A204.1 (cell line): ENCODE measurements at regions not wholly inside any gene's neighbourhood (a gene's known extent, or its start where the extent isn't known, plus 50 kb on each side); places are given as distances from the start of the nearest gene placed in this dataset.

ENCODE experiments used
- FAIRE-seq: peaks from 2 replicates; lab custom pipeline; 2012; peaks lifted over from hg19 to GRCh38; lab: Jason Lieb, UNC

DNA sequence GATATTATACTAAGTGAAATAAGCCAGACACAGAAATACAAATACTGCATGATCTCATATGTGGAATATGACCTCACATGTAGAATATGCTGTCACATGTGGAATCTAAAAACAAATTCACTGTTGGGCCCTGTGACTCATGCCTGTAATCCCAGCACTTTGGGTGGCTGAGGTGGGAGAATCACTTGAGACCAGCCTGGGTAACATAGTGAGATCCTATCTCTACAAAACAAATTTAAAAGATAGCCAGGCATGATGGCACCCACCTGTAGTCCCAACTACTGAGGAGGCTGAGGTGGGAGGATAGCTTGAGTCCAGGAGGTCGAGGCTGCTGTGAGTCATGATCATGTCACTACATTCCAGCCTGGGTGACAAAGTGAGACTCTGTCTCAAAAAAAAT, 160.3 kb downstream of the PTEN start:
- no peak for FAIRE-seq

DNA sequence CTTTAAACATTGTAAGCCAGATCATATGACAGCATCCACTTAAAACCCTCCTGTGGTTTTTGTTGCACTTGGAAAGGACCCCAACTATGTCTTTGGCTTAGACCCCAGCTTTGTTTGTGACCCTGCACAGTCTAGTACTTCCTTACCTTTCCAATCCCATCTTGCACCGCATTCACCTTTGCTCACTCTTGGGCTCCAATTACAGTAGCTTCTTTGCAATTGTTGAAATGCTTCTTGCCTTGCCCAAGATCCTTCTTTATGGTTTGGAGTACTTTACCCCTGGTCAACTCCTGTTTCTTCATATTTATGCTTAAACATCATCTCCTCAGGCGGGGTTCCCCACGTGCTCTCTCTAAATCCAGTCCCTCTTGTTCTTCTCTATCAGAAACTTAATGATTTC, 162.6 kb downstream of the PTEN start:
- no peak for FAIRE-seq

DNA sequence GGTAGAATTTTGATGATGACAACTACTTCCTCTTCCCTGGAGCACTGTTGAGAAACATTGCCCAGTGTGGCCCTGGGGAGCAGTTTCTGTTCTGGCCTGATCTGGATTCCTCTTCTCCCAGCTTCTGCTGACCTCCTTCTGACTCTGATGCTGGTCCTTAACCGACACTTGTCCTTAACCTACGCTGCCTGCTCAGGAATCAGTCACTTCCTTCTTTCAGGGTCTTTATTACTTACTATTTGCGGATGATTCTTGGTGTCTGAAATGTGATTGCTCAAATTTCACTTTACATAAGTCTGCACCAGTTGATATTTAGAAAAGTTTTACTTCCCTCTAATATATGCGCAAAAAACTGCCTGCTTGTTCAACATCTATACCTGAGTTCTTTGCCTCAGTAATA, 164.1 kb downstream of the PTEN start:
- FAIRE-seq: no peak

DNA sequence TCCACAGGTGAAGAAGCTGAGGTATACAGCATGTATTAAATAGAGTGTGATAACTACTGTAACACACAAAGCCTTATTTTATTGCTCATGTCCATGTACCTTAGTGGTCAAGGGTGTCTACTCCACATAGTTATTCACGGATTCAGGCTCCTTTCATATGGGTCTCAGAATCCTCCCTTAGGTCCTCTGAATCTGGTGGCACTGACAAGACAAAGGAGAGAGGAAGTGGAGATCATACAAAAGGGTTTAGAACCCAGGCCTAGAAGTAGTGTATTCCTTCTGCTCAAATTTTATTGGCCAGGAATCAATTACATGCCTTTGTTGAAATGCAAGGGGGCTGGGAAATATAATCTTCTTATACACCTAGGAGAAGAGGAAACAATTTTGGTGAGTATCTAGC, 164.6 kb downstream of the PTEN start:
- FAIRE-seq: no peak

DNA sequence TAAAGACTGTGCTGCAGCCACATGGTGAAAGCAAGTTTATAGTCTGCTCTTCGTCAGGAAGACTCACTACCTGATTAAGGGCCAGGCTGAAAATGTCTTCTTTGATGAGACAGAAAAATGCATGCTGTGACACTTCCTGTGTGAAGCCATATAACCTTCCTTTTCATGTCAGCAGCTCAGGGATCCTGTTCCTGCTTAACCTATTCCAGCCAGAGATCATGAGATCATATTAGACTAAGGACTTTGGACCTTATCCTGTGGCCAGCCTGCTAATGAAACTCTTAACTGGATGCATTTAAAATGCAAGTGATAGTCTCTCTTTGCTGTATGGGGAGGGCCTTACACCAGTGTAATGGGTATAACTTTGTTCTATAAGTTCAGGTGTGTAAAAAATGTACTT, 165.2 kb downstream of the PTEN start:
- no peak for FAIRE-seq

DNA sequence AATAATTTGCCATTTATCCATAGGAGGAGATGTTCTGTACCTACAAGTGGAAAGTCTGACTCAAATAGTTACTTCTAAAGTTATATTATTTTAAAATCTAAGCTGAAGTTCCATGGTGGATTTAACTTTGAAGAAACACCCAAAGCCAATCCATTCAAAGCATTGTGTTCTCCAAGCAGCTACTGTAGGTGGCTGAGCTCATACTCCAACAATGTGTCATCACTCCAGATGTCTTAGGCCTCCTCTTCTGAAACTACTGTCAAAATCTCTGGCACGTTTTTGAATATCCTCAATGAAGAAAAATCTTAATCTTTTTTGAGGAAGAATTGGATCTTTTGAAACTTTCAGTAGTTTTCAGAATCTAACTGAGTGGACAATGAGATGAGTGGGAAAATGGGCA, 169.1 kb downstream of the PTEN start:
- no peak for FAIRE-seq

DNA sequence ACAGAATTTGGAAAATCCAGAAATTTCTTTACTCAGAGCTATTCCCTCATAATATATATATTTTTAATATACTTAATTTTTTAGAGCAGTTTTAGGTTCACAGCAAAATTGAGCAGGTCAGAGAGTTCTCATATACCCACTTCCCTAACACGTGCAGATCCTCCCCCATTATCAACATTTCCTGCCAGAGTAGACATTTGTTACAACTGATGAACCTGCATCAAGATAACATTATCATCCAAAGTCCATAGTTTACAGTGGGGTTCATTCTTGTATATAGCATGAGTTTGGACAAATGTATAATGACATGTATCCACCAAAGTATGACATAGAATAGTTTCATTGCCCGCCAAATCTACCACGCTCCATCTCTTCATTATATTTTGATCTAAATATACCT, 170.0 kb downstream of the PTEN start:
- FAIRE-seq: no peak

DNA sequence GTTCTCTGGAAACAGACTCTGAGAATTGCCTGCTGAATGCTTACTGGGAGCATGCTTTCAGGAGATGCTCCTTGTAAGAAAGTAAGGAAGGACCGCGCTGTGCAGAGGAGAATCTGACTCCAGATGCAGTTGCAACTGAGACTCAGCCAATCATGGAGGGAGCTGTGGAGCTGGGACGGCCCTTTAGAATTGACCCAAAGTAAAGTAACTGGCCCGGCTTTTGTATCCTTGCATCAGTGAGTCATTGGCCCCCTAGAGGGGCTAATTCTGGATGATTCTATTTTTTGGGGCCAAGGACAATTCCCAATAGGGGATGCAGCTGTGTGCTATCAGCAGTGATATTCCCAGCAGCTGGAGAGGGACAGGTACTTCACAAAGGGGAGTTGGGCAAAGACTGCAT, 170.4 kb downstream of the PTEN start:
- no peak for FAIRE-seq

DNA sequence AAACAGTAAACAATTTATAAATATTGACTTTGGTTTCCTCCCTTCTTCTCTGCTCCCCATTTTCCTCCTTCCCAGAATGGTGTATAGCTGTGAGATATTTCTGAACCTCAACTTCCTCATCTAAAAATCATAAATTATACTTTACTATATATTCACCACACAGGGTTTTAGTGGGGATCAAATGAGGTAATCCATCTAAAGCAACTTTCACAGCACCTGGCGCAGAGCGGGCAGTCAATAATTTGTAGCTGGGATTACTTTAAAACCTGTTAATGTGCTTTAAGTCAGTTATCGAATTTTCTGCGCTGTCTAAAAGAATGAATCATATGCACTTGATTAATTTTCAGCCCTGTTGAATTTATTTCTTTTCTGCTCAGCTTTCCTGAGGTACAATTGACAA, 172.7 kb downstream of the PTEN start:
- FAIRE-seq: no peak

DNA sequence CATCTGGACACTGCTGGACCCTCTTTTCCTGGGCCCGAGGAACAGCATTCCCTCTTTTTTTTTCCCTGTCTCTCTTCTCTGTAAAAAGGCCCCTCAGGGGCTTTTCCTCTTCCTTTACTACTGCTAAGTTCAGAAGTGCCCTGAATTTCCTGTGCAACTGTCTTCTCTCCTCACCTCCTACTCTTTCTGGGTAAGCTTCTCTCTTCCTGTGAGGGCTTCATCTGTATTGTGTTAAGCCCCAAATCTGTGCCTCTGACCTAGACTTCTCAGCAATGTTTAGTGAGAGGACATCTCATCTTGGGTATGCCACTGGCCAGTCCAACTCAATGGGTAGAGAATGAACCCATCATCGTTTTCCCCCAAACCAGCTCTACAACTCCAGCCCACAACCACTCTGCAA, 174.2 kb downstream of the PTEN start:
- no peak for FAIRE-seq

DNA sequence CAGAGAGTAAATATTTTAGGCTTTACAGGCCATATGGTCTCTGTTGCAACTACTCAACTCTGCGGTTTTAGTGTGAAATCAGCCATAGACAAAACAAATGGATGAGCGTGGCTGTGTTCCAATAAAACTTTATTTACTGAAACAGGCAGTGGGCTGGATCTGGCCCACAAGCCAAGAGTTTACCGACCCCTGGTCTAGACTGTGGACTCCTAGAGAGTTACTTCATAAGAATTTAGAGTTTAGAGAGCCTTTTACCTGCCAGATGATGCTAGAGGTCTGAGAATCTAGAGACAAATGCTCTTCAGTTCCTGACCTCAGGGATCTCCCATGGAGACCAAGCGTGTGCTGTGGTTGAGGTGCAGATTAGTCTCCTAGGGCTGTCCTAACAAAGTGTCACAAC, 174.8 kb downstream of the PTEN start:
- no peak for FAIRE-seq

DNA sequence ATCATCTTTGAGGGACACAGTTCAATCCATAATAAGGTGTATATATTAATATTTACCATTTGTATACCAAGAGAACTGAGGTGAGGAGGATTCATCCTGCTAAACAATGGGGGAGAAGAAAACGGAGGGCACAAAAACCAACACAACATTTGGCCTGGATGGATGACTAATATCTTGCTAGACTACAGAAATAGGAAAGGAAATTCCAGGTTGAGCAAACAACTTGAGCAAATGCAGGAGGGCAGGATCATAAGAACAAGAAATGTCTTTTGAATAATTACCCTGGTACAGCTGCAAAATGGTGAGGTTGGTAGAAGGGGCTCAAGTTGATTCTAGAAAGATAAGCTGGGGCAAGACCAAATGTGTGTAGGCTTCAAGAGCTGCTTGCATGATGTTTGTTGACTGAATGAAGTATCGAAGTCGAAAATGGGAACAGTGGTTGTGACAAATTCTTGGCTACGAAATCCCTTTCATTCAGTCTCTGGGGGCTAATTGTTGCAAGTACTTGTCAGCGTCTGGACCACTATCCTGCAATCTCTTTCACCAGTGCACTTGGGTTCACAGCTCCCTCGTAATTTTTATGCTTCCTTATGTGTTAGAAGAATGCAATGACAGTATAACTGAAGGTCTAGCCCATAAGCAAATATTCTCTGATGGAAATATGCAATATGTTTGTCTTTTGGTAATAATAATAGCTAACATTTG, 176.2 kb downstream of the PTEN start:
- FAIRE-seq: no peak

DNA sequence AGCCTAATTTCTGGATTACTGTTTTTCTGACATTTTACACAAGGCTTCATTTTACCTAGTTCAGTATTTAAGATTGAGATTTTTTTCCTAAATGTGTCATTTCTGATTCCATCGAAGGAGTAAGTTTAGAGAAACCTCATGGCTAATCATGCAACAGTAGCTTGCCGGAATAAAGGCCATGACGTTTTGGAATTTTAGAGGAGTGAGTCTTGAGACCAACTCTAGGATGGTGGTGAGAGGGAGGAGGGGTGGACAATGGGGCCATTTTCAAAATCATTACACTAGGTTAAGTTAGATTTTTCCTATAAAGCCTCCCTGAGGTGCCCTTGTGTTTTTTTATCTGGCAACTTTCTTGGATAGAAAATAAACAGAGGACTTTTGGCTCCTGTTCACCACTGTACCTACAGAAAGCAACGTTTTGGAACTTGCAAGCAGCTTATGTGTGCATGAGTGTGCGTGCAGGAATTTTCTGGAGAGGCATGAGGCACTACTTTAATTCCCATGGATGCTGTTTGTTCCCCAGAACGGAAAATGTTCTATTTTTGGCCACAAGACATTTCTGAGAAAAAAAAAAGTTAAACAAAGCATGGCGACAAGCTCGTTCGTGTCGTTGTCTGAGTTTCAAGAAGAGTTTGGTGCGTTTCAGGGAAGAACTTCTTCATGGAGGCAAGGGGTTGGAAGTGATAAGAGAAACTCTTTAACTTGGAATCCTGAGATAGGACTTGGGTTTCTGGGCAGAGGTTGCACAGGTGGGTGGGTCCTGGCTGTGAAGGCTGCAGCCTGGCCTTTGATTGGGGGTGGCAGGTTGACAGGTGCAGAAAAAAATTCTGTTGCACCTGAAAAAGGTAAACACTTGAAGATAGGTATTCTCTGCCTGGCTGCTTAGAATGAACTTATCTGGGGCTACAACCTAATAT, 178.1 kb downstream of the PTEN start:
- no peak for FAIRE-seq

DNA sequence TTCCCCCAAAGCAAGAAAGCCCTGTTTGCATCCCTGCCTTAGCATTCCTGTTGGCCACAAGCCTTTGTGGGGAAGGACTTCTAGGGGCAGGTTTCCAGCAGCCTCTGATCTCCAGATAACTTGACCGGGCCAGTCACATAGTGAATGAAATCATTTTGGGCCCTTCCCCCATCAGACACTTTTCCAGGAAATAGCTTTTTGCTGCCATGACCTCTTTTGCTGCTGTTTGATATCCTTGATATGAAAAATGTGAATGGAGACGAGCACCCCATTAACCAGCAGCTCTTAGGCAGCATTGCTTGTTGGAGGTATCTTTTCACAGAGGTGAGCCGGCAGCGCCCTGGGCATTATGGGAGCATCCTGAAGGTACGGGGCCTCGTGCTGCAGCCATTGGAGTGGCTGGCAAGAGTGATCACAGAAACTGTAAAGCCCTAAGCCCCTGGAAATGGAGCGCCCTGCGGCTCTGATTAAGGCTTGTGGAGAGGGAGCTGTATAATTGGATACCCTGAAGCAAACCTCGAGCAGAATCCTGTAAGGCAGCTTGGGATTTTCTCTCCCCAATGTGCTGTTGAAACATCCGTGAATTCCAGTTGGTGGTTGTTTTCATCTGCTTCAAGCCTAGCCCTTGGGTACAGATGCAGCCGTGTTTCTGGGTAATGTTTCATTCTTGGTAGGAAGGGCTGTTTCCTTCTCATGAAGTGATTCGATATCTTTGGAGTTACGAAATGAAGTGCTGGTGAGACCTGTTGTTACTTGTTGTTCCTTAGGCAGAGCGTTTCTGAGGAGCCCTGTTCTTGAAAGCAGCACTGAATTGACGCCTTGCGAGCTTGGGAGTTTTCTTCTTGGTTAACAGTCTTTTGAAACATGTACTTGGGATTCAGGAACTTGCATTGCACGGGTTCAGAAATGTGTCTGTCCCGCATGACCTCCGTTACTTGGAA, 179.0 kb downstream of the PTEN start:
- no peak for FAIRE-seq

DNA sequence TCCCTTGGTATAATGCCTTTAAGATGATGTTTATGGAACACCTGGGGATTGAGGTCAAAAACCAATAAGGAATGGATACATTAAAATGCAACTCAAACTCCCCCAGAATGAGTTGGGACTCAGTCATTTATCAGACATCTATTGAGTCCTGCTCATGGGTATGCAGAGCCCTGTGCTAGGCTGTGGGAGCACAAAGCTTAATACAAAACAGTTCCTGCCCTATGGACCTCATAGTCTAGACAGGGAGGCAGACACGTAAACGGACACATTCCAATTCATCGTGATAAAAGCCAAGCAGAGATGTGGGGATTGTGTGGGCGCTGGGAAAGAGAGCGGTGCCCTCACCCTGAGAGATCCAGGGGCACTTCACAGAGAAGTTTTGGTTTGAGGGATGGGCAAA, 181.7 kb downstream of the PTEN start:
- FAIRE-seq: no peak

DNA sequence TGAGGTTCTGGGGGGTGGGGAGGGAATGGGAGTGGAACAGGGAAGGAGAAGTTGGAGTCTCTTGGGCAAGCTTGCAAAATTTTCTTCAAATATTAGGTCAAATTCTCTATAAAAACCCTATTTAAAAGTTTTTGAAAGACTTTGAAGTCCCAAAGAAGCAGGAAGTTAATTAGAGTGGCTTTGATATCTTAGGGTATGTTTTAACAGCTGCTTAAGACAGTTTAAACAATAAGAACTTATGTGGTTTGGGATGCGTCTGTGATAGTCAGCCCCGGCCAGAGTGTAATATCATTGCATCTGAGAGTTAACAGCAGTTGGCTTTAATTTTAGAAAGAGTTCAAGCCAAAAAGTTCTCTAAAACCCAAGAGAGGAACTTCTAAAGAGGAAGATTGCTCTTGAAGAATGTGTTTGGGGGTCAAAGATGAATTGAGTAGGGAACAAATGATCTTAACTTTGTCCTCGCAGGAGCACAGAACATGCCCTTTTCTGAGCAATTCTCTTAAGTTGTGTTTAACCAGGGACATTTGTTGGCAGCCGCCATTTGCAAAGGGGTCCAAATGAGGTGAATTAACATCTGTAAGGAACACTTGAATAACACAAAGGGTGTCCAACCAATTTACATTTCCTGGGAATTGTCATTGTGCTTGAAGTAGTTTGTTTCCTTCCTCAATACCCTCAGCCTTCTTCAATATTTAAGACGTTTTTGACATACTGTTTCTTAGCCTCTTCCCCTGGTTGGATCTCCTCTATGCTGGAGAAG, 182.4 kb downstream of the PTEN start:
- no peak for FAIRE-seq

DNA sequence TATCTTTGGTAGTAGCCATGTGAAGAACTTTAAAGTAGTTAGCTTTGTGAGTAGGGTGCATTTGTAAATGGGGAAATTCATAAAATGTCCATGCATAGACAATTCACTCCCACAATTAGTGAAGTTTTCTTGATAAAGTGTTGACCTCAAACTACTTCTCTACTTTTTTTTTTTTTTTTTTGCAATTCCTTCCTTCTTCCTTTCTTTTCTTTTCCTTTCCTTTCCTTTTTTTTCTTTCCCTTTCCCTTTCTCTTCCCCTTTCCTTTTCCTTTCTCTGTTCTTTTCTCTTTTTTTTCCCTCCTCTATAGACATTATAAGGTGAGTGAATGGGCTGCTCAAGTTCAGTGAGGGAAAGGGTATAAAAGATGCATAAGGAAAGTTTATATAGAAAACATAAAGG, 184.2 kb downstream of the PTEN start:
- no peak for FAIRE-seq

DNA sequence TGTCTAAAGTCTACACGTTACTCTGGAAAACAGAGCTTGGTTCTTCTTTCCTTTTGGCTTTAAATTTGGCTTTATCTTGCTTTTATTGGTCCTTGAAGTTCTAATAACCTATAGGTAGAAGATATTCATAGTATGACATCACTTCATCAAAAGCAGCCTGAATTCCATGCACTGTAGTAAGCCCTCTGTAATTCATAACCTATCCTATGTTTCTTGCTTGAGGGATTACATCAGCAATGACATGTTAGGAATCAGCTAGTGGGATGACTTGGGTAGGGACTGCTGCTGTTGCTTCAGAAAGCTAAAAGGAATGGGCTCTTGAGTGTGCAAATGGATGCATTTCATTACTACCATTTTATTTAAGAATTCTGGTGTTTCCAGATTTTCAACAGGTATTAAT, 184.9 kb downstream of the PTEN start:
- FAIRE-seq: no peak

DNA sequence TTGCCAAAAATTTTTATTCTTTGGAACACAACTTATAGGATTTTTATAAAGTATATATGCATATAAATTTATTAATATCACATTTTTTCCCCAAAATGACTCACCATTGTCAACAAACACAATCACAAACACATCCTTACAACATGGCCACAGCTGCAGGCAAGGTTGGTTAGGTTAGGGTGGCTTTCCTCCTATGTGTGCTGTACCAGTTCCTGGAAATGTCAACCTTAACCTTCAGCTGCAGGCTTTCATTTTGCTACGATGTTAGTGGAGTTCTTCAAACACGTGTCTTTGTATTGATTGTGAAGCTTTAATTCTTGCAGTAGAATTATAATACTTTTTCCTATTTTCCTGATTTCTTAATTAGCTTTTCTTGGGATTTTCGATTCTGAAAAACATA, 185.8 kb downstream of the PTEN start:
- no peak for FAIRE-seq

DNA sequence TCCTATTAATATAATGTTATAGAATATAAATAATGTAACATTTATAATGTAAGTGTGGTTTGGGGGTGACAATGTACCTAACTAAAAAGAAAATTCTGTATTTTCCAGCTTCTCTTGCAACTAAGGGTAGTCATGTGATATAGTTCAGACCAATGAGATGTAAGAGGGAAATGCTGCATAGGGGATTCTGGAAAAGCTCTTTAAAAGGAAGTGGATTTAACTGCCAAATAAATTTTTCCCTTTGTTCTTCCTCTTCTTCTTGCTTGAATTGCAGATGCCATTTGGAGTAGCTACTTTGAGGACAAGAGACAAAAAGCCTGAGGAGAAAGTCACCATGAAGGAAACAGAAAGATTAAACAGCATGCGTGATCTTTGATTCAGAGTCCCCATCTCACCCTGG, 194.3 kb downstream of the PTEN start:
- no peak for FAIRE-seq

DNA sequence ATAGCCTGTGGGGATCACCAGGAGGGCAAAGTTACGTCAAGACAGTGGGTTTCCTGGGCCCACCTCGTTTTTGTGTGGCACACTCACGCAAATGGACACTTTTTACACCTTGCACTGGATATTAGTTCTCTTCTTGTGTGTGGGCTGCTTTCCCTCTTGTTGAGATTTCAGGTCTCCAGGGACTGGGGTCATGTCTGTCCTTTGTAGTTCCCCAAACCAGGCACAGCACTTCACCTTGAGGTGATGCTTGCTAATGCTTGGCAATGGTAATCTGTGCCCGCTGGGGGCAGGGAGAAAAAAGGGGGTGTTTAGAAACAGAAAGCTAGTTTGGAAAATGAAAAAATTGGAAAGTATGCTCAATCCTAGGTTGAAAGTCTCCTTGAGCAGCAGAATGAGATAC, 195.3 kb downstream of the PTEN start:
- no peak for FAIRE-seq

DNA sequence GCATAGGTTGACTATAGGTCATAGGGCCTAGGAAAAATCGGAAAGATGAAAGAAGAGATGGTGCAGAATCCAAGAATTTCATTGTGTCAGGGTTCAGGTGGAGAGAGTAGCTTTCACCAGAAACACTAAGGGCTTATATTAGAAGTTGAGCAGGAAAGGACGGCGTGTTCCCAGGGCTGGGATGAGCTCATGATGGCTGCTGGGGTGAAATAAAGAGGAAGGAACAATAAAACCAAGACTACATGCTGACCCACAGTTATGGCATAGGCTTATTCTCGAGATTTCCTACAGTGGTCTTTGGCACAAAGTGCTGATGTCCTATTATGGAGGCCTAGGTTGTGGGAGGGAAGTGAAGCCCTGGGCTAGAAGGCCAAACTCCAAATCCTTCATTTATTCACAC, 195.8 kb downstream of the PTEN start:
- FAIRE-seq: no peak
